ENCODE measurements at regions not wholly inside any gene's neighbourhood (a gene's known extent, or its start where the extent isn't known, plus 50 kb on each side); places are given as distances from the start of the nearest gene placed in this dataset.

DNA sequence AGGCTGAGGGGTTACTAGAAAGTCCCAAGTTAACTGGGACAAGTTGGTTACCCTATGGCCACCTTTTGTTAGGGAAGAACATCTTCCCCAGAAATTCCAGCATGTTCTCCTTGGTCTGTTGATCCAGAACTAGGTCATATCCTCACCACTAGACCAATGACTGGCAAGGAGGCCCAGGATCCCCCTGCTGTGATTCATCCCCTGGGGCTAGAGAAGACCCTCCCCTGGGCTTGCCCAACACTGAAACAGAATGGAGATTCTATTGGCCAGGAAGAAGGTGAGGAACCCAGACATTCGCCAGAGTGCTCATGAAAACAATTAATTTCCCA, 90.1 kb upstream of the SIM2 start:
- TF ChIP-seq, protein P1, sequence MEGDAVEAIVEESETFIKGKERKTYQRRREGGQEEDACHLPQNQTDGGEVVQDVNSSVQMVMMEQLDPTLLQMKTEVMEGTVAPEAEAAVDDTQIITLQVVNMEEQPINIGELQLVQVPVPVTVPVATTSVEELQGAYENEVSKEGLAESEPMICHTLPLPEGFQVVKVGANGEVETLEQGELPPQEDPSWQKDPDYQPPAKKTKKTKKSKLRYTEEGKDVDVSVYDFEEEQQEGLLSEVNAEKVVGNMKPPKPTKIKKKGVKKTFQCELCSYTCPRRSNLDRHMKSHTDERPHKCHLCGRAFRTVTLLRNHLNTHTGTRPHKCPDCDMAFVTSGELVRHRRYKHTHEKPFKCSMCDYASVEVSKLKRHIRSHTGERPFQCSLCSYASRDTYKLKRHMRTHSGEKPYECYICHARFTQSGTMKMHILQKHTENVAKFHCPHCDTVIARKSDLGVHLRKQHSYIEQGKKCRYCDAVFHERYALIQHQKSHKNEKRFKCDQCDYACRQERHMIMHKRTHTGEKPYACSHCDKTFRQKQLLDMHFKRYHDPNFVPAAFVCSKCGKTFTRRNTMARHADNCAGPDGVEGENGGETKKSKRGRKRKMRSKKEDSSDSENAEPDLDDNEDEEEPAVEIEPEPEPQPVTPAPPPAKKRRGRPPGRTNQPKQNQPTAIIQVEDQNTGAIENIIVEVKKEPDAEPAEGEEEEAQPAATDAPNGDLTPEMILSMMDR (IDR thresholded peaks at IDR 0.05; ENCODE audit: low read depth, low read length) = no peak
- TF ChIP-seq EZH2phosphoT487 (IDR thresholded peaks at IDR 0.05; ENCODE audit: low read depth) = no peak
